ENCODE measurements at regions not wholly inside any gene's neighbourhood (a gene's known extent, or its start where the extent isn't known, plus 50 kb on each side); places are given as distances from the start of the nearest gene placed in this dataset.

DNA sequence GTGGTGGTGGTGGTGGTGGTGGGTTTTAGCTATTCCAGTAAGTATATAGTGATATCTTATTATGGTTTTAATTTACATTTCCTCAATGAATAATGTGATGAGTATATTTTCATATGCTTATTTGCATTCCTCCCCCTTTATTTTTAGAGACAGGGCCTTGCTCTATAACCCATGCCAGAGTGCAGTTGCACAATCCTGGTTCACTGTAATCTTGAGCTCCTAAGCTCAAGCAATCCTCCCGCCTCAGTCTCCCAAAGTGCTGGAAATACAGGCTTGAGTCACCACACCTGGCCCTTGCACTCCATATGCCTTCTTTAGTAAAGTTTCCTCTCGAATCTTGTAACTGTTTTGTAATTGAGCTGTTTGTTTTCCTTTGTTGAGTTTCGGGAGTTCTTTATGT is 577.7 kb upstream of the AUTS2 start:
- H3K4me1 ChIP-seq (ENCODE audit: insufficient read depth): no peaks in the 10 kb centered on the region
- no peaks in the 10 kb centered on the region; the same call in 1 of the 2 replicates for H3K9me2 ChIP-seq (ENCODE audit: insufficient read depth)
- H3K36me3 ChIP-seq (ENCODE audit: low read depth): no peaks in the 10 kb centered on the region
- H4K20me1 ChIP-seq (ENCODE audit: insufficient read depth): no peaks in the 10 kb centered on the region
- no peaks in the 10 kb centered on the region for H3K9me3 ChIP-seq (ENCODE audit: low read depth)
- in situ Hi-C loops (cut with MboI): no loop called here
- H3K4me2 ChIP-seq (ENCODE audit: unreplicated experiment): no peak overlapping the region
- no peak for DNase-seq
- no peaks in the 10 kb centered on the region for H3K27me3 ChIP-seq (replicated peaks; ENCODE audit: insufficient read depth)
- H3K79me2 ChIP-seq (ENCODE audit: insufficient read depth): no peaks in the 10 kb centered on the region
- WGBS, 2 experiments (ENCODE audit: low coverage in 1 of 2, low lambda C conversion rate in 2 of 2, missing lambda C conversion rate in 2 of 2): 32 to 33% methylated on average over 3 of the region's 3 CpGs
- H3F3A ChIP-seq (ENCODE audit: insufficient read depth): no peaks in the 10 kb centered on the region
- no peak overlapping the region for H3K27ac ChIP-seq
- H3K9ac ChIP-seq: no peak overlapping the region
- TF ChIP-seq EZH2phosphoT487 (IDR thresholded peaks at IDR 0.05; ENCODE audit: insufficient read depth, low read depth) (no peak), EZH2 (IDR thresholded peaks at IDR 0.05; ENCODE audit: insufficient read depth, poor library complexity, severe bottlenecking) (no peak)
- no peak overlapping the region for H3K4me3 ChIP-seq
- no peak overlapping the region for H2AFZ ChIP-seq

DNA sequence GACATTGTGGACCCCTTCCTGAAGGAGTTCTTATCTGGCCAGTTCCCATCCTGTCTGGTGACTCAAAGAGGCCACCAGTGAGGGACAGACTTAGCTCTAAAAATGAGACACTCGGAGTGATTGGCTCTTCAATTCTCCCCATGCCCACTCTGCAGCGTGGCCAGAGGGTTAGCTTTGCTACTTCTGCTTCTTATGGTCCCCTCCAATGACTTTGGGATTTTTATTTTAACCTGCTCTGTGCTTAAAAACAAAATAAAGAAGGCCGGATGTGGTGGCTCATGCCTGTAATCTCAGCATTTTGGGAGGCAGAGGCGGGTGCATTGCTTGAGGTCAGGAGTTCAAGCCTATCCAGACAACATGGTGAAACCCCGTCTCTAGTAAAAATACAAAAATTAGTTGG is 573.0 kb upstream of the AUTS2 start:
- H4K20me1 ChIP-seq (ENCODE audit: insufficient read depth): no peaks in the 10 kb centered on the region
- no peaks in the 10 kb centered on the region for H3K27me3 ChIP-seq (replicated peaks; ENCODE audit: insufficient read depth)
- in situ Hi-C loops (cut with MboI): no loop called here
- no peak overlapping the region for H3K4me2 ChIP-seq (ENCODE audit: unreplicated experiment)
- H3K4me1 ChIP-seq (ENCODE audit: insufficient read depth): no peaks in the 10 kb centered on the region
- H3K4me3 ChIP-seq: no peak overlapping the region
- H3K9me3 ChIP-seq (ENCODE audit: low read depth): no peaks in the 10 kb centered on the region
- TF ChIP-seq EZH2 (IDR thresholded peaks at IDR 0.05; ENCODE audit: insufficient read depth, poor library complexity, severe bottlenecking) (no peak), EZH2phosphoT487 (IDR thresholded peaks at IDR 0.05; ENCODE audit: insufficient read depth, low read depth) (no peak)
- H2AFZ ChIP-seq: no peak overlapping the region
- no peak overlapping the region for H3K27ac ChIP-seq
- no peak overlapping the region for H3K9ac ChIP-seq
- H3K79me2 ChIP-seq (ENCODE audit: insufficient read depth): no peaks in the 10 kb centered on the region
- no peaks in the 10 kb centered on the region for H3K36me3 ChIP-seq (ENCODE audit: low read depth)
- no peak for DNase-seq
- 37 to 40% methylated on average over 5 of the region's 5 CpGs for WGBS, 2 experiments (ENCODE audit: low coverage in 1 of 2, low lambda C conversion rate in 2 of 2, missing lambda C conversion rate in 2 of 2)
- H3K9me2 ChIP-seq (ENCODE audit: insufficient read depth): no peaks in the 10 kb centered on the region; the same call in 1 of the 2 replicates
- no peaks in the 10 kb centered on the region for H3F3A ChIP-seq (ENCODE audit: insufficient read depth)

DNA sequence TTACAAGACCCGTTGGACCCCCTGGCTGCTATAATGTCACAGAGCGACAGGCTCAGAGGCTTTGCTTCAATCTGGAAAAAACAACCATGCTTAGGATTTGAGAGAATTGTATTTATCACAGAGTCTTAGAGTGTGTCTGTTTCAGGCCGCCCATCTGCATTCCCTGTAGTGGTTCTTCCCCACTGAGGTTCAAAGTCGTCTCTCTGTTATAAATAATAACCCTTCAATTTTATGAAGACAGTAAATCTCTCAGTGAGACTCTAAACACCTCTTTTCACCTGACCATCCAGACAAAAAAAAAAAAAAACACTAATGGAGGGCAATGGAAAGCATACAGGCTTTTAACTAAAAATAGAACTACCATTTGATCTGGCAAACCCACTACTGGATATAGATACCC is 565.4 kb upstream of the AUTS2 start:
- DNase-seq: no peak
- Histone ChIP-seq H2AFZ (no peak overlapping the region), H3K4me2 (ENCODE audit: unreplicated experiment) (no peak overlapping the region), H3K27me3 (replicated peaks; ENCODE audit: insufficient read depth) (no peaks in the 10 kb centered on the region), H3K36me3 (ENCODE audit: low read depth) (no peaks in the 10 kb centered on the region), H3K9me3 (ENCODE audit: low read depth) (no peaks in the 10 kb centered on the region), H4K20me1 (ENCODE audit: insufficient read depth) (no peaks in the 10 kb centered on the region), H3K4me3 (no peak overlapping the region), H3K9ac (no peak overlapping the region), H3K79me2 (ENCODE audit: insufficient read depth) (no peaks in the 10 kb centered on the region), H3K4me1 (ENCODE audit: insufficient read depth) (no peaks in the 10 kb centered on the region), H3K27ac (no peak overlapping the region), H3F3A (ENCODE audit: insufficient read depth) (no peaks in the 10 kb centered on the region), H3K9me2 (ENCODE audit: insufficient read depth) (no peaks in the 10 kb centered on the region)
- TF ChIP-seq EZH2 (IDR thresholded peaks at IDR 0.05; ENCODE audit: insufficient read depth, poor library complexity, severe bottlenecking): no peak
- no peak for TF ChIP-seq EZH2phosphoT487 (IDR thresholded peaks at IDR 0.05; ENCODE audit: insufficient read depth, low read depth)
- in situ Hi-C loops (cut with MboI): no loop called here
- WGBS, 2 experiments (ENCODE audit: low coverage in 1 of 2, low lambda C conversion rate in 2 of 2, missing lambda C conversion rate in 2 of 2): 20 to 21% methylated on average over 4 of the region's 4 CpGs

DNA sequence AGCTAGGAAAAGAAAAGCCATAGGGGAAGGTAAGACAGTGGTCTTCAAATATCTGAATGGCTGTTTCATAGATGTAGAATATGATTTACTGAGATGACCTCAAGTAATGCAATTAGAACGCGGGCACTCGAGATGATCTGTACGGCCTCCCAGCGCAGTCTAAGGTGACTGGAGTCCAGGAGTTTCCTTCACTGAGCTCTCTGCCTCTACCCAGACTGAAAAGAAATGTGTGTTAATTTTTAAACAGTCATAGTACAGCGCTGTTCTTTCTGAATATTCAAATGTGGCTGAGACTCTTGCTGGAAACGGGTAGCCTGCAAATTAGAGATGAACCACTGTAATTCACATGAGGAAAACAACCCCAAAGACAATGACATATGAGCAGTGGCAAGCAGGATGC is 562.4 kb upstream of the AUTS2 start:
- Histone ChIP-seq H3K9ac (no peak overlapping the region), H3K27me3 (replicated peaks; ENCODE audit: insufficient read depth) (no peaks in the 10 kb centered on the region), H3K9me2 (ENCODE audit: insufficient read depth) (no peaks in the 10 kb centered on the region), H3K4me2 (ENCODE audit: unreplicated experiment) (no peak overlapping the region), H3K79me2 (ENCODE audit: insufficient read depth) (no peaks in the 10 kb centered on the region), H3K27ac (no peak overlapping the region), H3K36me3 (ENCODE audit: low read depth) (no peaks in the 10 kb centered on the region), H2AFZ (no peak overlapping the region), H3F3A (ENCODE audit: insufficient read depth) (no peaks in the 10 kb centered on the region), H4K20me1 (ENCODE audit: insufficient read depth) (no peaks in the 10 kb centered on the region), H3K4me3 (no peak overlapping the region), H3K9me3 (ENCODE audit: low read depth) (no peaks in the 10 kb centered on the region), H3K4me1 (ENCODE audit: insufficient read depth) (no peaks in the 10 kb centered on the region)
- WGBS, 2 experiments (ENCODE audit: low coverage in 1 of 2, low lambda C conversion rate in 2 of 2, missing lambda C conversion rate in 2 of 2): 56% methylated on average over 7 of the region's 7 CpGs
- no peak for TF ChIP-seq EZH2phosphoT487 (IDR thresholded peaks at IDR 0.05; ENCODE audit: insufficient read depth, low read depth)
- no peak for TF ChIP-seq EZH2 (IDR thresholded peaks at IDR 0.05; ENCODE audit: insufficient read depth, poor library complexity, severe bottlenecking)
- DNase-seq: no peak
- in situ Hi-C loops (cut with MboI): no loop called here

DNA sequence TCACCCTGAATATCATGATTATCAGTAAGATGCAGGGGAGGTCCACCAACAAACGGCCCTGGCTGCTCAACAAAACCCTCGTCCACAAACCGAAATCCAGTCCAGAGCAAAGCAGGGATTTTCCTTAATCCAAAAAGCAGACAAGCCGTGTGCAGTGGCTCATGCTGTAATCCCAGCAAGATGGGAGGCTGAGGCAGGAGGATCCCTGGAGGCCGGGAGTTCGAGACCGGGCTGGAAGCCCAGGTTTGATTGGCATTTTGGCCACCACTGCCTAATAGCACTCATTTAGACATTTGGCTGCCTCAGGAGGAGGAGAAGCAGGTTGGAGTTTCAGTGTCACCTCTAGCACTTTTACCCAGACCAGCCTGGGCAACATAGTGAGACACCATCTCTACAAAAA is 562.0 kb upstream of the AUTS2 start:
- TF ChIP-seq EZH2phosphoT487 (IDR thresholded peaks at IDR 0.05; ENCODE audit: insufficient read depth, low read depth) (no peak), EZH2 (IDR thresholded peaks at IDR 0.05; ENCODE audit: insufficient read depth, poor library complexity, severe bottlenecking) (no peak)
- H3K4me3 ChIP-seq: no peak overlapping the region
- H3F3A ChIP-seq (ENCODE audit: insufficient read depth): no peaks in the 10 kb centered on the region
- H3K4me1 ChIP-seq (ENCODE audit: insufficient read depth): no peaks in the 10 kb centered on the region
- no peak overlapping the region for H3K4me2 ChIP-seq (ENCODE audit: unreplicated experiment)
- 42 to 49% methylated on average over 7 of the region's 7 CpGs for WGBS, 2 experiments (ENCODE audit: low coverage in 1 of 2, low lambda C conversion rate in 2 of 2, missing lambda C conversion rate in 2 of 2)
- no peaks in the 10 kb centered on the region for H3K27me3 ChIP-seq (replicated peaks; ENCODE audit: insufficient read depth)
- DNase-seq: no peak
- H3K27ac ChIP-seq: no peak overlapping the region
- H2AFZ ChIP-seq: no peak overlapping the region
- H3K9me3 ChIP-seq (ENCODE audit: low read depth): no peaks in the 10 kb centered on the region
- H3K36me3 ChIP-seq (ENCODE audit: low read depth): no peaks in the 10 kb centered on the region
- H4K20me1 ChIP-seq (ENCODE audit: insufficient read depth): no peaks in the 10 kb centered on the region
- H3K9me2 ChIP-seq (ENCODE audit: insufficient read depth): no peaks in the 10 kb centered on the region
- no peak overlapping the region for H3K9ac ChIP-seq
- no peaks in the 10 kb centered on the region for H3K79me2 ChIP-seq (ENCODE audit: insufficient read depth)
- in situ Hi-C loops (cut with MboI): no loop called here

All from GM23248 (cell line).